Left lobe of liver (tissue), 2 donors: ENCODE measurements at regions not wholly inside any gene's neighbourhood (a gene's known extent, or its start where the extent isn't known, plus 50 kb on each side); places are given as distances from the start of the nearest gene placed in this dataset.

ENCODE experiments used
- ATAC-seq: fragments of 200-7000 bp; cut with Tn5 transposase; one replicate; pipeline ENCODE4 v1.9.1; 2020; ENCODE audit warnings: mild to moderate bottlenecking, moderate library complexity
- DNase-seq: peaks from one replicate; pipeline ENCODE4 v3.0.0-alpha.2; 2020; ENCODE audit warnings: low spot score
- donor health status: DM: no; HTN: no; CAD: no; lungs with moderate emphysema.
- donor health status: DM: no; HTN: yes; CAD: no.

- no peak for ATAC-seq
- DNase-seq, result no peak
Observed at GRCh38 chr5:133744051-133744959, 132.0 kb upstream of the FSTL4 start.

- DNase-seq, result no peak
Observed at GRCh38 chr5:133742431-133742988, 130.2 kb upstream of the FSTL4 start.

DNA sequence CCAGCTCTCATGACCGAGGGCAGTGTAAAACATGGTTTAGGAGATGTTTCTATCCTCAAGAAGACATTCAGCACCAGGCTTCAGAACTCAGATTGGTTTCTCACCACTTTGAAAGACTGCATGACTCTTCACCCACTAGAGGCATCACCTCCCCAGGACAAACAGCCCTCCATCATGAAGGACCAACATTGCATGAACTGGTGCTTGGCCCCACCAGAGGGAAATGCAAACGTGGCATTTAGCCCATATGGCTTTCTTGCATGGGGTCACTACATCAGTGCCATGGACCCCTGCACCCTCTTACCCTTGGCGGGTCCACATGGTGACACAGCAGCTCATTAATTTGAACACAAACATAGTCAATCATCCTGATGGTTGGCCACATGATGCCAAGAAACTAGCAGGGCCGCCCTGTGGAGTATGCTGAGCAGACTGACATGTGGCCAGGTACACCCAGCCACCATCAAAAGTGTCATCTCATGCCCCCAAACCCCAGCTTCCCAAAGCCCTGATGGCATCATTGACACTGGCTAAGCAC lies 129.5 kb upstream of the FSTL4 start:
- ATAC-seq, result no peak
- DNase-seq, result no peak

More at GRCh38 chr5:133742431-133742988, 130.2 kb upstream of the FSTL4 start:
- ATAC-seq, result no peak

- DNase-seq (no peak), ATAC-seq (no peak)
Observed at GRCh38 chr5:133741396-133741795, 129.1 kb upstream of the FSTL4 start.

DNA sequence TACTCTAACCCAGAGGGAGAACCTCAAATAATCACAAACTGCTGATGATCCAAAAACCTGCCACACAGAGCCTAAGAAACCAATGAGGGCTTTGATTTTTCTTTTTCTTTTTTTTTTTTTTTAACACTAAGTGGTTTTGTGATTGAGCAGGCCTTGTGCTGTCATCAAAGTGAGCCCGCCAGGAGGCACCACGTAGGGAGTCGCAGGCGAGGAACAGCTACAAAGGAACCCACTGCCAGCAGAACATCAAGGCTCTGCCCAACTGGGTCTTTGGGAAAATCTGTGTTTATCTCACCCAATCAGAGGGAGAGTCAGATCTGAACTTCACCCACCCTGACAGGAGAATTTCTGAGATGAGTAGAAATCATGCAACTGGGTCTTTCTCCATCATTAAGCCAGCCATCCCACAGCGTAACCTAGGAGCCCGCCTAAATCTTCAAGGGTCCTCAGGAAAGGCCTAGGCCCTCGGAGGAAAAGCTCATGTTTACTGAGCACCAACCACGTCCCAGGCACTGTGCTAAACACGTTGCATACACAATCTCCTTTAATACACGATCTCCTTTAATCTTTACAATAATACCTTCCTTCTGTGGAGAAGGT lies 126.9 kb upstream of the FSTL4 start:
- DNase-seq, result no peak
- ATAC-seq, result no peak

GRCh38 chr5:133738271-133738670 lies 125.9 kb upstream of the FSTL4 start:
- DNase-seq (no peak), ATAC-seq (no peak)

- DNase-seq (no peak), ATAC-seq (no peak)
Observed at GRCh38 chr5:133736512-133736911, 124.2 kb upstream of the FSTL4 start.

GRCh38 chr5:133735346-133735745 lies 123.0 kb upstream of the FSTL4 start:
- no peak for ATAC-seq

GRCh38 chr5:133734916-133735315 lies 122.6 kb upstream of the FSTL4 start:
- ATAC-seq, result no peak
- DNase-seq, result no peak

More at GRCh38 chr5:133735346-133735745, 123.0 kb upstream of the FSTL4 start:
- no peak for DNase-seq

- no peak for ATAC-seq
- DNase-seq, result no peak
Observed at GRCh38 chr5:133732536-133732935, 120.2 kb upstream of the FSTL4 start.

- DNase-seq, result no peak
- ATAC-seq, result no peak
Observed at GRCh38 chr5:133731951-133732350, 119.6 kb upstream of the FSTL4 start.

DNA sequence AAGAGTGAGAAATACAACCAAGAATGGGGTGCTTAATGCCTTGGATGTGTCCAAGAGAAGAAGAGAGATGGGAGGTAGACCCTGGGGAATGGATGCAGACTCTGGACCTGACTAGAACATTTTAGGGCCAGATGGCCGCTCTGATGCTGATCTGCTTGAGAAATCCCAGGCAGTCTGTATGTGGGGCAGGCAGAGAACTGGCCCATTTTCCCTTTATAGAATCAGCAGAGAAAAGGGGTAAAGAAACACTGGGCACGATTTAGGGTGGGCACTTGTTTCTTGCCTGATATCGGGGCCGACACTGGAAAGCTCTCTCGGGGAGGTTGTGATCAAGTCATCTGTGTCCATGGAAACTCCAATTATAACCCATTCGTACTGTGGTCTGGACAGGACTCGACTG lies 118.5 kb upstream of the FSTL4 start:
- DNase-seq, result no peak
- no peak for ATAC-seq

DNA sequence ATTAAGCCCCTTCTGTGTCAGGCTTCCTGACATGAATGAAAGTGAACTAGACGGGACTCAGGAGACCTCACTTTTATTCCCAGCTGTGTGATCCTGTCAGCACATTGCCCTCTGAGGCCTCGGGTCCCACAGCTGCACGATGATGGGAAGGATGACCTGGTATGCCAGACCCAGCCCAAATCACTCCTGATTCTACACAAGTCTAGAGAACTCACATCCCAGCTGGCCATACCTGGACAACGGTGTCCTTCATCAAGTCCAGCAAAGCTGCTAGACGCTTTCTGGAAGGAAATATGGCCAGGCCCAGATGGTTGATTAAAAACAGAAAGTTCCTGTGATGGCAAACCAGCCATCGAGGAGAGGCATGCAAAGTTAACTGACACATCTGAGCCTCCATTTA lies 118.0 kb upstream of the FSTL4 start:
- DNase-seq, result no peak
- no peak for ATAC-seq

- DNase-seq (no peak), ATAC-seq (no peak)
Observed at GRCh38 chr5:133729800-133730199, 117.5 kb upstream of the FSTL4 start.

- DNase-seq (no peak), ATAC-seq (no peak)
Observed at GRCh38 chr5:133728475-133728874, 116.1 kb upstream of the FSTL4 start.

DNA sequence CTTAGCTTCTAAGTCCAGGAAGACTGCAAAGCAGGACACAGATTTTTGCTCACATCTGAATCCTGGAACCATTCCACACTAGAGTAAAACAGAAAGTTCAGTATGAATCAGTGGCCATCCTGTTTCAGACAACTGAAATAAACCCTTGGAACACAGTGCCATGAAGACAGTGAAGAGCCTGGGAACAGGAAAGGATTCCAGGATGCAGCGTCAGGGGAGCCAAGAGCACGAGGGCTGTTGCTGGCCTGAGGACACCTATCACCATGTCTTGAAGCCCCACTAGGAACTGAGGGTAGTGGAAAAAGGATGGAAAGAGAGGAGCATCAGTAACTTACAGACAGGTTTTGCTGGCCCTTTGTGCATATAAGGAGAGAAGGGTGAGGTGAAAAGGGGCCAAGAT lies 115.3 kb upstream of the FSTL4 start:
- no peak for ATAC-seq
- no peak for DNase-seq

- DNase-seq (no peak), ATAC-seq (no peak)
Observed at GRCh38 chr5:133723651-133724366, 111.5 kb upstream of the FSTL4 start.

DNA sequence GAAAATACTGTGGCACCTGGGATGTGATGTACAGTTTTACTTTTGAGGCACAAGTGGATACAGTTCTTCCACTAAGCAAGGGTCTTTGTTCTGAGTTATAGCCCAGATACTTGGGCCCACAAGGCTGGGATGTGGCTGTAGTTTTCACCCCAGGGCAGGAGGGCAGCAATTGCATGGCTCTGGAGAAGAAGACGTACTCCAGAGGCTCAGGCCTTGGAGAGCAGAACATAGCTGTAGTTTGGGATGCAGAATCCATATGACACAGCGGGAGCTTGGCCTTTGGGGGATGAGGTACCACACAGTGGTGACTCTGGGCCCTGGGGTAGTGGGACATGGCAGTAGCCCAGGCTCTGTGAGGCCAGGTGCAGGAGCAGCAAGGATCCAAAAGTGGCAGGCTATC lies 110.8 kb upstream of the FSTL4 start:
- ATAC-seq (no peak), DNase-seq (no peak)

DNA sequence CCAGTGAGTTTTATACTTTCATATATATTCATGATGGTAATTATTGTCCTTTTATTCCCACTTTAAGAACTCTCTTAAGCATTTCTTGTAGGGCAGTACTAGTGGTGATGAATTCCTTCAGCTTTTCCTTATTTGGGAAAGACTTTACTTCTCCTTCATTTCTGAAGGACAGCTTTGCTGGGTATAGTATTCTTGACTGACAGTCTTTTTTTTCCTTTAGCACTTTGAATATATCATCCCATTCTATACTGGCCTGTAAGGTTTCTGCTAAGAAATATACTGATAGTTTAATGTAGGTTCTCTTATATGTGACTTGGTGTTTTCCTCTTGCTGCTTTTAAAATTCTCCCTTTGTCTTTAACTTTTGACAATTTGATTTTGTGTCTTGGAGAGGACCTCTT lies 109.0 kb upstream of the FSTL4 start:
- DNase-seq, result no peak
- ATAC-seq, result no peak

- DNase-seq, result no peak
- no peak for ATAC-seq
Observed at GRCh38 chr5:133718457-133718856, 106.1 kb upstream of the FSTL4 start.

GRCh38 chr5:133716532-133717183 lies 104.3 kb upstream of the FSTL4 start:
- ATAC-seq (peak; percentile 48), DNase-seq (no peak)
